ENCODE measurements at regions not wholly inside any gene's neighbourhood (a gene's known extent, or its start where the extent isn't known, plus 50 kb on each side); places are given as distances from the start of the nearest gene placed in this dataset.

DNA sequence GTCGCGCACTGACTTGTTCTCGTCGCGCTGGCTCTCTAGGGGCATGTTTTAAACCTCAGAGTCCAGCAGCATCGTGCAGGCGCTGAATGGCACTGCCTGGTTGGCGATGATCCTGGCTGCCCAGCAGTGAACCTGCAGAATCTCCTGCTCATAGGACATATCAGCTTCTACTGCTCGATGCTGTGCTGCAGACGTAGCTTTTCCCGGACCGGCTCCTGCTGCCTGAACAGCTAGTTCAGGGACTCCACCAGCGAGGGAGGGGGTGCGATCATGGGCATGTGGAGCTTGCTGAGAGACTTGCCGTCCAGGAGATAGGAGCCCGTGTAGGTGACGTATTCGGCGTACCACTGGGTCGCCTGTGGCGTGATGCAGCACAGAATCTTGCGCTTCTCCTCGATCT is 890.0 kb upstream of the LRRTM1 start:
- no peak for TF ChIP-seq CTCF (IDR thresholded peaks at IDR 0.05)
- TF ChIP-seq POLR2A (IDR thresholded peaks at IDR 0.05): no peak

Data from heart left ventricle (tissue), 13 donors.